Stimulated activated CD8-positive, alpha-beta memory T cell treated with anti-CD3 and anti-CD28 coated beads, Interleukin-7, amount 100 ng/mL, for 48 hours (primary cell): ENCODE measurements at regions not wholly inside any gene's neighbourhood (a gene's known extent, or its start where the extent isn't known, plus 50 kb on each side); places are given as distances from the start of the nearest gene placed in this dataset.

Experiments used
- DNase-seq, 2 donors: peaks; one replicate each; pipeline ENCODE4 v3.0.0-alpha.2; 2020; ENCODE audit warnings: low read depth in 1 of 2; ENCODE audit errors: extremely low read depth in 1 of 2

DNA sequence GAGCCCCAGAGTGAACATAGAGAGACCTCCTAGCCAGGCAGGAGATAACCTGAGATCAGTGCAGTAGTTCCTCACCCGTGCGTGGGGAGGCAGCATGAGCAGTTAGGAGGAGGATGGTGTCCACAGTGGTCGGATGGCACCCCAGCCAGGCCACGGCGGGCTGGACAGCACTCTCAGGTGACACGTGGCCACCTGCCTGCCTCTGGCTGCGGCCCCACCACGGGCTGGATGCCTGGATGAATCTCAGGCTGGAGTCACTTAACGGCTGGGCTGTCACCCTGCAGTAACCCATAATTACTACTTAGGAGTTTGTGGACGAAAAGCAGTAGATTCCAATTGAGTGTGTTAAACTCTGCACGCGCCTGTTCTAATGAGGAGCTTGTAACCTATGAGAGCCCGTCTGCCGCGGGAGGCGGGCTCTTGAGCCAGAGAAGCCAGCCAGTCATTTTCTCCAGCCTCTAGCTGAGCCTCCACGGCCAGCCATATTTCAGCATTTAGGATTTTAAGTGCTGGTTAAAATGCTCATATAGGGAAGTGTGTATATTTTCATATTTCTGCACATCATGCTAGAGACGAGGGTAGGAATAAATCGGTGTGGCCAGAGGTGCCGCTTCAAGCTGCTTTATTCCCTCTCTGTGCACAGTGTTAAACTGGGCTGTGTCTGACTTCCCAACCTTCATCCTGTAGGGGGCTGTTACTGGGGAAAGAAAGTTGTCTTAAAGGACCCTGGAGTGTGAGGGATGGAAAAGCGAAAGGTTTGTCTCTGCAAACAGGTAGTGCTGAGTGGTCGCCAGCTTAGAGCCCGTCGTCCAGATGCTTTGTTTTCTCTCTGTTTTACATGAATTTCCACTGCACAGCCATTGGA lies 144.0 kb downstream of the GLI2 start:
- DNase-seq: no peak

DNA sequence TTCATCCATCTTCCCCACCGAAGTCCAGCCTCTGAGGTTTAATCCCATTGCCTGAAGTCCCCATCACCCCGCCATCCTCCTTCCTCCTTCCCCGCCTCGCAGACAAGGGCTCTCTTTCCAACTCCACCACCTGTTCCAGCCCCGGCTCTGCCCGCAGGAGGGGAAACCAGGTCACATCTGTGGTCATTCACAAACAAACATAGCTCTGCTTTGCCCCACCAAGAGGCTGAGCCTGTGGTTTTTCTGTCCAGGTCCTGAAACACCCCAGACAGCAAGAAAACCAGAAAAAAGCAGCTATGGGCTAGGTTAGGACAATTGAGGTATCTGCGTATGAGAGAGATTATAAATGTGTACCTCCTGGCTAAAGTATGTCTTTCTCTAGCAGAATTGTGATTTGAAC lies 144.7 kb downstream of the GLI2 start:
- no peak for DNase-seq

GRCh38 chr2:120881981-120882788 lies 146.5 kb downstream of the GLI2 start:
- no peak for DNase-seq

DNA sequence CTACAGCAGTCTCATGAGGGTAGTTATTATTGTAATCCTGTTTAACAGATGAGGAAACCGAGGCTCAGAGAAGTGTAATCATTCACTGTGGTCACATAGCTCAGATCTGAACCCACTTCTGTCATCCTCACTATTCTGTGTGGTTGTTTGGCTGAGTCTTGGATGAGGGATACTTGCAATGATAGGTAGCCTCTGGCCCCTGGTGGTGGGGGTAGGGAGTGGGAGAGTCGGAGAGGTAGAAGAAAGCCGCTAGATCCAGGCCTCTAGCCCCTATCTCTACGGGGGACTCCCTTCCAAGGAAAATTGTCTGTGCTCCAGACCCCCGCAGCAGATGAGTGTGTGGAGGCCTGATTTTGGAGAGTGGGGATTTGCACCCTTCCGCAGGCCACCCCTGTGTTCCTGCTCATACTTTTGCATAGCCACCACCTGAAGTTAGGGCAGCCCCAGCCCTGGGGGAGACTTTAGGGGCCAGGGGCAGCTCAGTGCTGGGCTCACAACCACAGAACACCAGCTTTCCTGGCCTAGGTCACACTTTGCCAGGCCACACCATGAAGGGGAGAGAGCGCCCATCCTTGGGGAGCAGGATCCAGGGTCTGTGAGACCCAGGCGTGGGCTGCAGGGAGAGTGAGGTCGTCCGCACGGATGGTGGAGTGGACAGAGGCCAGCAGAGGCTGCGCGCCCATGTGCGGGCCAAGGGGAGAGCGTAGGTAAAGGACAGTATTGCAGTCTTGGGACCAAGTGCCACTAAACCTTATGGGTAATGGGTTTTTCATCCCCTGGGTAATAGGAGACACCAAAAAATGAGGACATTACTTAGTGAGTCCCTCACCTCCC lies 148.2 kb downstream of the GLI2 start:
- DNase-seq: no peak

GRCh38 chr2:120884472-120885290 lies 149.0 kb downstream of the GLI2 start:
- no peak for DNase-seq

- no peak for DNase-seq
Measured at GRCh38 chr2:120885321-120885720, 149.7 kb downstream of the GLI2 start.

DNA sequence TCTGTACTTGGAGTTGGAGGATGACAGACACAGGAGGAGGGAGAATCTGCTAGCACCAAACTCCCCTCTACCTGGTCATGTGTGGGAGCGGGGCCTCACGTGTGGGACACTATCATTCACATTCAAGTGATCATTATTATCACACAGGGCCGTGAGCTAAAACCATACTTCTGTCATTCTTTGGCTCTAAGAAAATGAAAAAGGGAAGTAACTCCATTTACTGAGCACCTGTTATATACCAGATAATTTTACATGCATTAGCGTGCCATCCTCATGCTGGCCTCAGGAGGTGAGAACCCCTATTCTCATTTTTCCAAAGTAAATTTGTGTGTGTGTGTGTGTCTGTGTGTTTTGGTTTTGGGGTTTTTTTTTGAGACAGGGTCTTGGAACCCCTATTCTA lies 150.1 kb downstream of the GLI2 start:
- DNase-seq: no peak

- DNase-seq: no peak
Measured at GRCh38 chr2:120886534-120887319, 151.1 kb downstream of the GLI2 start.

DNA sequence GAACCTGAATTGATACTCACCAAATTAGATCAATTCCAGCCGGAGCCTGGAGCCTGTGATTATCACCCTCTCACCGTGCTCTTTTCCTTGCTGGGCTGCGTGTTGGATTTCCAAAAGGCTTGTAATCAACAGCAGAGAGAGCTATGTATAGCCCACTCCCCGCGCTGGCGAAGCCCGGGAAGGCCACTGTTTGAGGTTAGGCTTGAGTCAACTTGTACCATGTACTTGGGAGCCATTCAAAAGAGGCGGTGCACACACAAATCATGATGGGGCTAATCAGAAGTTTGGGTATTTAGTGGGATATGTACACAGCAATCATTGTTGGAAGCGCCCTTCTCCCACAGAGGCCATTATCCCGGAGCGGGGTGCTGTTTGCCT lies 151.6 kb downstream of the GLI2 start:
- no peak for DNase-seq

GRCh38 chr2:120887741-120888231 lies 152.1 kb downstream of the GLI2 start:
- no peak for DNase-seq

DNA sequence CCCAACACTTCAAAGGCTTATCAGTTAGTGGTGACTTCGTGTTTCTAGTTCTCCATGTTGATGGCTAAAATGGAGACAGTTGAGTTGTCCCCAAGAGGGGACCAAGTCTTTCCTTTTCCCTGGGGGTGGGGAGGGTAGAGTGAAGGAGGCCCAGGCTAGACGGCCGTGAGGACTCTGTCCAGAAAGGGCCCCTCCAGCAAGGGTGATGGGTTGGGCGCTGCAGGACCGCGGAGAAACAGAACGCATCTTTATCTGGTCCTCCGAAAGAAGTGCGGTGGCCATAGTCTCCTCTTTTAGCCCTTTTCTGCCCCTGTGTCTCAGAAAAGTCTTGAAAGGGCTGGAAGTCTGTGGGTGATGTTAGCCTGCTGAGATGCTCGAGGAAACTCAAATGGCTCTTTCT lies 153.2 kb downstream of the GLI2 start:
- no peak for DNase-seq

GRCh38 chr2:120889936-120890335 lies 154.3 kb downstream of the GLI2 start:
- no peak for DNase-seq

DNA sequence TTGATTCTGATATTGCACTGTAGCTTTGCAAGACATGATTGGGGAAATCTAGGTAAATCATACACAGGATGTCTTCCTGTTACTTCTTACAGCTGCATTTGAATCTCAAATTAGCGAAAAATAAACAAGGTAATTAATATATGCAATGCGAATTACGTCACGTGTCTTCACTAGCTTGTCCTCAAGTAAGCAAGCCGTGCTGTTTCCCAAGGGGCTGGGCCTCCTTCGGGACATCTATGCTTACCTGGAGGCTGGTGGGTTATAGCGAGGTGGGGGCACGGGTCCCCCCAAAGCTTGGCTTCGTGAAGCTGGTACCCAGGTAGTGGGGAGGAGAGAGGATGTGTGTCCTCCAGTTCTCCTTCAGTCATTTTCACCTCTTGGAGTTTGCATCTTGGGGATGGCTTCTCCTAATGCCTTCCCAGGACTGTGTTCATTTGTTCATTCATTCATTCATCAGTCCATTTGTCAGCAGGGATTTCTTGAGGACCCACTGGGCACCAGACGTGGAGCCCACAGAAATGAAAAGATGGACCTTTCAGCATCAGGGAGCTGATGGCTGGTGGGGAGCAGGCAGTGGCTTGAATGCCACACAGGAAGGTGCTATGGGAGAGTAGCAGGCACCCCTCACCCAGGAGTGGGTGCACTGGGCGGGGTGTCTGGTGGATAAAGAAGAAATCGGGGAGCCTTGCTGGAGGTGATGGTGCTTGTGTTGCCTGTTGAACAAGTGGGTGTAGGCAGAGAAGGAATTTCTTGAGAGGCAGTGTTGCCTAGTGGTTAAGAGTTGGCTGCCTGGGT lies 155.1 kb downstream of the GLI2 start:
- no peak for DNase-seq

GRCh38 chr2:120892271-120892966 lies 156.8 kb downstream of the GLI2 start:
- no peak for DNase-seq

- DNase-seq: no peak
Measured at GRCh38 chr2:120892967-120893667, 157.4 kb downstream of the GLI2 start.

DNA sequence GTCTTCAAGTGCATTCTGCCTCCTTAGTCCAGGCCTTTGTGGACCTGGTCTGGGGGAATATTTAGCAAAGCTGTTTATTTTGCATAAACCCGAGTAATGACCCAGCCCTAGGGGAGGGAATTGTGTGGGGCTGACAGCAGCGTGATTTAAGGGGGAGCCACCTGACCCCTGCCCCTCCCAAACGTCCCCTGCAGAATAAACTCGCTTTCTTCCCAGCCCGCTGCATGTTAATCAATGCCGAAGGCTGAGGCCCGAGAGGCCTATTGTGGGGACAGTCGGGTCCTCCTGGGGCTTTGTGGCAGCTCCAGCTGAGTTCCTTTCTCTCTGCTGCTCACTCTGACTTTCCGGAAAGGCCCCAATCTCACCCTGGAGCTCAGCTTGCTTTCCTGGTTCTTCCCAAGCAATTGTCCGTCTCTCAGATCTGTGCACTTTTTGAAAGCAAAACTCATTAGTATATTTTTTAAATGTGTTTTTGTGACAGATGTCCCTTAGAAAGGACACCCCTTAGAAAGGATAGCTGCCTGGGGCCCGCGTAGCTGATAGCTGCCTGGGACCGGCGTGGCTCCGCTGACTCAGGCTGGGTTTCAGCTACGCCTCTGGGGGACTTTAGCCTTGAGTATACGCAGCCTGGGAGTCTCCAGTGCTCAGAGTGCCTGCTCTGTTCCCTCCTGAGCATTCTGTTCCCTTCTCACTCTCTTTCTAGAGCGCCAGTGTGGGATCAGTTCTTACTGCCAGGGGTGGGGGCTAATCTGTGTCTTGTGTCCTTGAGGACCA lies 158.3 kb downstream of the GLI2 start:
- no peak for DNase-seq

DNA sequence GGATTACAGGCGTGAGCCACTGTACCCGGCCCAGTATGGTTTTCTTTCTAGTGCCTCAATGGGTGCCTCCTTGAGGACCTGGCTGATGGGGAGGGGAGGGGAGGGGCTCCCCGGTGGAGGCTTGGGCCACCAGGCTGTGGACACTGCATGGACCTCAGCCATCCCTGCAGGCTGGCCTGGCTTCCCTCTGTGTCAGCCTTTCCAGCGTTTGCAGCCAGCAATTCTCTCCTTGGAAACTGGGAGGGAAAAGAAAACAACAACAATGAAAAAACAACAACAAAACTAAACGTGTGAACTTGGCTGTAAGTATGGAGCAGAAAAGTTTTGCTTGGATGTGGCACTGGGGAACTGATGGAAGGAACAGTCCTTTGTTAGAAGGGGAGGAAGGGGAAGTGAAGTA lies 159.3 kb downstream of the GLI2 start:
- DNase-seq: no peak
